ENCODE measurements at regions not wholly inside any gene's neighbourhood (a gene's known extent, or its start where the extent isn't known, plus 50 kb on each side); places are given as distances from the start of the nearest gene placed in this dataset.

DNA sequence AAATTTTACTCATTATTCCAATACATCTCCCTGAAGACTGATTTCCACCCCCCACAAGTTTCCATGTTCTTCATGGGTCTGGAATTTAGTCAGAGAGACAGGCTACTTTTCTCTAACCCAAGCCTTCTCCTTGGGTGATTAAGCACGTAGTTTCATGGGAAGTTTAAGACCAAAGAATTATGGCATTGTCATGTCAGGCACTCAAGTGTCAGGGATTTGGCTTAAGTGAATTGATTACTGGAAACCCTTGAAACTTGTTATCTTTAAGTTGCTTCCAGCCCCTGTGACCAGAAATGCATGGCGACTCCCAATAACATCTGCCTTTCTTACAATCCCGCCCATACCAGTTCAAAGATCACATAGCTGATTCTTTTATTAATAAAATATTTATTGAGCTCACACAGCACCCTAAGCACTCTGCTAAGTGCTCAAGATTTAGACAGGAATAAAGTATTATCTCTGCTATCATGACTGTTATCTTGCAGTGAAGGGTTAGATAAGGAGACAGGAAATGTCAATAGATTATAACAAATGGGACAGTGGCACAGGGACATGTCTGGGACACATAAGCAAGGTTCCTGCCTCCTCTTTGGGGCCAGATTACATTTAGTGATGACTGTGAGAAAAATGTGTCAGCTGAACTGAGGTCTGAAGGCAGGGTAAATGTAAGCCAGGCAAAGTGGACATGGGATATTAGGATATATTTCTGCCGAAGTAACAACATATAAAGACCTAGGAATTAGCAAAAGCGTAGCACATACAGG, 241.2 kb upstream of the TNC start:
- no peak overlapping the region for H2BK5ac ChIP-seq (ENCODE audit: insufficient read length, low read length)
- peaks cover 6% of the 10 kb centered on the region; the same call in 1 of the 2 replicates for H3K4me1 ChIP-seq (ENCODE audit: insufficient read depth, low read length)
- no peak overlapping the region for H4K91ac ChIP-seq (ENCODE audit: insufficient read length, low read depth, low read length)
- no peak overlapping the region for H4K5ac ChIP-seq (ENCODE audit: insufficient read length, low read depth, low read length)
- no peak overlapping the region for H2BK20ac ChIP-seq (ENCODE audit: low read depth, low read length, poor library complexity, severe bottlenecking)
- H3K9ac ChIP-seq (ENCODE audit: extremely low read depth, insufficient read length, low read length): no peak overlapping the region
- H3K14ac ChIP-seq (ENCODE audit: insufficient read depth, low read length): no peak overlapping the region
- no peak overlapping the region for H3K23ac ChIP-seq (ENCODE audit: insufficient read length, low read depth, low read length)
- H2AK5ac ChIP-seq (ENCODE audit: insufficient read length, low read length): no peak overlapping the region
- no CpG with 5 or more reads among the region's 5 CpGs for WGBS (ENCODE audit: extremely low coverage, insufficient read length, low lambda C conversion rate)
- no peaks in the 10 kb centered on the region for H3K27me3 Mint-ChIP-seq (ENCODE audit: low read depth)
- DNase-seq: no peak
- H3K4ac ChIP-seq (ENCODE audit: low read depth, low read length): no peak overlapping the region
- no peak overlapping the region for H3K4me3 Mint-ChIP-seq
- H3K27ac ChIP-seq (ENCODE audit: insufficient read length, low read depth, low read length): no peak overlapping the region
- H2BK12ac ChIP-seq (ENCODE audit: insufficient read length, low read depth, low read length): no peak overlapping the region
- no peaks in the 10 kb centered on the region for H3K79me1 ChIP-seq (ENCODE audit: insufficient read depth, low read depth, low read length, poor library complexity, severe bottlenecking)
- no peaks in the 10 kb centered on the region; a peak in 1 of 7 replicates for H3K36me3 Mint-ChIP-seq (ENCODE audit: insufficient read depth in 1 of 3, low read depth in 3 of 3)
- H3K27me3 ChIP-seq (ENCODE audit: insufficient read depth, low read length): no peaks in the 10 kb centered on the region
- H3K23me2 ChIP-seq (ENCODE audit: insufficient read length, low read depth, low read length, poor library complexity, severe bottlenecking): no peaks in the 10 kb centered on the region
- no peaks in the 10 kb centered on the region for H3K9me3 ChIP-seq (ENCODE audit: control insufficient read depth, low read depth, low read length)
- peaks cover 8 to 11% of the 10 kb centered on the region in 2 experiments for H3K4me1 Mint-ChIP-seq
- no peak overlapping the region for H2AFZ ChIP-seq (ENCODE audit: low read length)
- no peak overlapping the region for H2BK15ac ChIP-seq (ENCODE audit: low read depth, low read length)
- H4K20me1 ChIP-seq (ENCODE audit: control insufficient read depth, insufficient read depth, insufficient read length): no peaks in the 10 kb centered on the region
- no peak overlapping the region; a peak in 1 of 7 replicates for H3K27ac Mint-ChIP-seq
- no peak overlapping the region for H3K18ac ChIP-seq (ENCODE audit: insufficient read length, low read depth, low read length)
- no peak overlapping the region for H4K8ac ChIP-seq (replicated peaks; ENCODE audit: insufficient read length, low read depth, low read length)
- H2BK120ac ChIP-seq (ENCODE audit: low read depth, low read length, poor library complexity, severe bottlenecking): no peak overlapping the region
- no peak overlapping the region for H3K56ac ChIP-seq (ENCODE audit: insufficient read length, low read depth, low read length)
- no peak overlapping the region for H3T11ph ChIP-seq (ENCODE audit: low read length)
- H3K9me3 Mint-ChIP-seq: no peaks in the 10 kb centered on the region
- no peaks in the 10 kb centered on the region for H3K79me2 ChIP-seq (ENCODE audit: insufficient read depth, low read length)
- TF ChIP-seq, protein P1, sequence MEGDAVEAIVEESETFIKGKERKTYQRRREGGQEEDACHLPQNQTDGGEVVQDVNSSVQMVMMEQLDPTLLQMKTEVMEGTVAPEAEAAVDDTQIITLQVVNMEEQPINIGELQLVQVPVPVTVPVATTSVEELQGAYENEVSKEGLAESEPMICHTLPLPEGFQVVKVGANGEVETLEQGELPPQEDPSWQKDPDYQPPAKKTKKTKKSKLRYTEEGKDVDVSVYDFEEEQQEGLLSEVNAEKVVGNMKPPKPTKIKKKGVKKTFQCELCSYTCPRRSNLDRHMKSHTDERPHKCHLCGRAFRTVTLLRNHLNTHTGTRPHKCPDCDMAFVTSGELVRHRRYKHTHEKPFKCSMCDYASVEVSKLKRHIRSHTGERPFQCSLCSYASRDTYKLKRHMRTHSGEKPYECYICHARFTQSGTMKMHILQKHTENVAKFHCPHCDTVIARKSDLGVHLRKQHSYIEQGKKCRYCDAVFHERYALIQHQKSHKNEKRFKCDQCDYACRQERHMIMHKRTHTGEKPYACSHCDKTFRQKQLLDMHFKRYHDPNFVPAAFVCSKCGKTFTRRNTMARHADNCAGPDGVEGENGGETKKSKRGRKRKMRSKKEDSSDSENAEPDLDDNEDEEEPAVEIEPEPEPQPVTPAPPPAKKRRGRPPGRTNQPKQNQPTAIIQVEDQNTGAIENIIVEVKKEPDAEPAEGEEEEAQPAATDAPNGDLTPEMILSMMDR (conservative IDR thresholded peaks at IDR 0.05): no peak
- H3K4me2 ChIP-seq (ENCODE audit: insufficient read depth, insufficient read length, low read length): no peak overlapping the region
